SK-N-SH treated with all-trans-retinoic acid at 6 μM for 48 hours (cell line): ENCODE measurements at regions not wholly inside any gene's neighbourhood (a gene's known extent, or its start where the extent isn't known, plus 50 kb on each side); places are given as distances from the start of the nearest gene placed in this dataset.

Experiments used
- ATAC-seq: fragments of 200-7000 bp; cut with Tn5 transposase; 3 replicates; pipeline ENCODE4 v1.9.1; 2020; ENCODE audit warnings: mild to moderate bottlenecking, moderate library complexity
- ARNTL ChIP-seq: fragments of 450-650 bp; formaldehyde crosslinking; IDR thresholded peaks from 2 replicates; pipeline ENCODE4 v1.5.0; 2020; ENCODE audit warnings: low read depth, mild to moderate bottlenecking, moderate library complexity, borderline replicate concordance
- BACH2 ChIP-seq: fragments of 250-450 bp; sonication (Bioruptor Pico); IDR thresholded peaks from 2 replicates; pipeline ENCODE4 v1.9.0; 2021; ENCODE audit warnings: mild to moderate bottlenecking, borderline replicate concordance
- CSDC2 ChIP-seq: fragments of 250-450 bp; sonication (Bioruptor Pico); IDR thresholded peaks from 2 replicates; pipeline ENCODE4 v1.5.0; 2020; ENCODE audit warnings: mild to moderate bottlenecking, moderate library complexity
- CSRNP3 ChIP-seq: fragments of 250-450 bp; sonication (Bioruptor Pico); IDR thresholded peaks from 2 replicates; pipeline ENCODE4 v1.5.1; 2021; ENCODE audit warnings: mild to moderate bottlenecking, moderate library complexity
- ESRRG ChIP-seq: fragments of 250-450 bp; sonication (Bioruptor Pico); IDR thresholded peaks from 2 replicates; pipeline ENCODE4 v1.6.1; 2021; ENCODE audit warnings: mild to moderate bottlenecking
- GLIS3 ChIP-seq: fragments of 250-450 bp; sonication (Bioruptor Pico); IDR thresholded peaks from 2 replicates; pipeline ENCODE4 v1.5.0; 2020; ENCODE audit warnings: mild to moderate bottlenecking, moderate library complexity
- ISL1 ChIP-seq: fragments of 250-450 bp; sonication (Bioruptor Pico); IDR thresholded peaks from 2 replicates; pipeline ENCODE4 v2.1.2; 2022; ENCODE audit warnings: mild to moderate bottlenecking, moderate library complexity
- OSR1 ChIP-seq: fragments of 250-450 bp; sonication (Bioruptor Pico); IDR thresholded peaks from 2 replicates; pipeline ENCODE4 v1.8.0; 2022; ENCODE audit warnings: moderate library complexity, mild to moderate bottlenecking, inconsistent platforms
- POU6F1 ChIP-seq: fragments of 250-450 bp; sonication (Bioruptor Pico); IDR thresholded peaks from 2 replicates; pipeline ENCODE4 v1.8.0; 2021; ENCODE audit warnings: low read depth, mild to moderate bottlenecking, moderate library complexity, borderline replicate concordance
- PPARA ChIP-seq: fragments of 250-450 bp; sonication (Bioruptor Pico); IDR thresholded peaks from 2 replicates; pipeline ENCODE4 v1.5.0; 2020; ENCODE audit warnings: mild to moderate bottlenecking, borderline replicate concordance
- RARB ChIP-seq: fragments of 250-450 bp; sonication (Bioruptor Pico); IDR thresholded peaks from 2 replicates; pipeline ENCODE4 v1.8.0; 2021; ENCODE audit warnings: mild to moderate bottlenecking, moderate library complexity
- SNAI2 ChIP-seq: fragments of 250-450 bp; sonication (Bioruptor Pico); IDR thresholded peaks from 2 replicates; pipeline ENCODE4 v1.5.0; 2020; ENCODE audit warnings: mild to moderate bottlenecking, moderate library complexity
- TCF4 ChIP-seq: fragments of 250-450 bp; sonication (Bioruptor Pico); IDR thresholded peaks from 2 replicates; pipeline ENCODE4 v1.8.0; 2021; ENCODE audit warnings: mild to moderate bottlenecking, moderate library complexity, borderline replicate concordance
- TOX ChIP-seq: fragments of 250-450 bp; sonication (Bioruptor Pico); IDR thresholded peaks from 2 replicates; pipeline ENCODE4 v1.8.0; 2021; ENCODE audit warnings: mild to moderate bottlenecking, moderate library complexity, borderline replicate concordance
- TSHZ2 ChIP-seq: fragments of 250-450 bp; sonication (Bioruptor Pico); IDR thresholded peaks from 2 replicates; pipeline ENCODE4 v1.5.0; 2020; ENCODE audit warnings: mild to moderate bottlenecking, moderate library complexity
- ZC3H10 ChIP-seq: fragments of 250-450 bp; sonication (Bioruptor Pico); IDR thresholded peaks from 2 replicates; pipeline ENCODE4 v1.5.1; 2021; ENCODE audit warnings: mild to moderate bottlenecking, moderate library complexity
- ZNF565 ChIP-seq: fragments of 450-650 bp; formaldehyde crosslinking; conservative IDR thresholded peaks from 2 replicates; pipeline ENCODE4 v1.5.0; 2020; ENCODE audit warnings: low read depth, mild to moderate bottlenecking, moderate library complexity
- ZNF70 ChIP-seq: fragments of 450-650 bp; formaldehyde crosslinking; IDR thresholded peaks from 2 replicates; pipeline ENCODE4 v1.5.0; 2020; ENCODE audit warnings: mild to moderate bottlenecking, moderate library complexity
- ZNF8 ChIP-seq: fragments of 450-650 bp; formaldehyde crosslinking; IDR thresholded peaks from 2 replicates; pipeline ENCODE4 v1.5.0; 2020; ENCODE audit warnings: mild to moderate bottlenecking, moderate library complexity
- TF ChIP-seq, protein P1 (sequence below): fragments of 250-450 bp; sonication (Bioruptor Pico); IDR thresholded peaks from 2 replicates; pipeline ENCODE4 v1.8.0; 2020; ENCODE audit warnings: mild to moderate bottlenecking, moderate library complexity, borderline replicate concordance

GRCh38 chr4:114115526-114115925 is 136.1 kb upstream of the ARSJ start (continued):
- TF ChIP-seq CSRNP3 (CRISPR knock-in tag) (no peak), PPARA (CRISPR knock-in tag) (no peak), GLIS3 (CRISPR knock-in tag) (no peak), ZNF8 (CRISPR knock-in tag) (no peak), TCF4 (CRISPR knock-in tag) (no peak)
- TF ChIP-seq, all 23 proteins: peak for 0

GRCh38 chr4:114116861-114117260 is 137.4 kb upstream of the ARSJ start:
- no peak for TF ChIP-seq GLIS3 (CRISPR knock-in tag)
- no peak for TF ChIP-seq ZNF8 (CRISPR knock-in tag)
- no peak for TF ChIP-seq BACH2 (CRISPR knock-in tag)
- TF ChIP-seq TOX (CRISPR knock-in tag) = no peak
- no peak for TF ChIP-seq ISL1
- no peak for TF ChIP-seq ESRRG
- TF ChIP-seq POU6F1 (CRISPR knock-in tag) = no peak
- no peak for TF ChIP-seq TCF4 (CRISPR knock-in tag)
- TF ChIP-seq, protein P1, sequence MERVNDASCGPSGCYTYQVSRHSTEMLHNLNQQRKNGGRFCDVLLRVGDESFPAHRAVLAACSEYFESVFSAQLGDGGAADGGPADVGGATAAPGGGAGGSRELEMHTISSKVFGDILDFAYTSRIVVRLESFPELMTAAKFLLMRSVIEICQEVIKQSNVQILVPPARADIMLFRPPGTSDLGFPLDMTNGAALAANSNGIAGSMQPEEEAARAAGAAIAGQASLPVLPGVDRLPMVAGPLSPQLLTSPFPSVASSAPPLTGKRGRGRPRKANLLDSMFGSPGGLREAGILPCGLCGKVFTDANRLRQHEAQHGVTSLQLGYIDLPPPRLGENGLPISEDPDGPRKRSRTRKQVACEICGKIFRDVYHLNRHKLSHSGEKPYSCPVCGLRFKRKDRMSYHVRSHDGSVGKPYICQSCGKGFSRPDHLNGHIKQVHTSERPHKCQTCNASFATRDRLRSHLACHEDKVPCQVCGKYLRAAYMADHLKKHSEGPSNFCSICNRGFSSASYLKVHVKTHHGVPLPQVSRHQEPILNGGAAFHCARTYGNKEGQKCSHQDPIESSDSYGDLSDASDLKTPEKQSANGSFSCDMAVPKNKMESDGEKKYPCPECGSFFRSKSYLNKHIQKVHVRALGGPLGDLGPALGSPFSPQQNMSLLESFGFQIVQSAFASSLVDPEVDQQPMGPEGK (CRISPR knock-in tag) = no peak
- TF ChIP-seq PPARA (CRISPR knock-in tag) = no peak
- no peak for TF ChIP-seq CSDC2 (CRISPR knock-in tag)
- TF ChIP-seq OSR1 = no peak
- TF ChIP-seq ZC3H10 (CRISPR knock-in tag) = no peak
- no peak for TF ChIP-seq TSHZ2
- no peak for TF ChIP-seq ZNF70 (CRISPR knock-in tag)
- TF ChIP-seq RARB (CRISPR knock-in tag) = no peak
- no peak for ATAC-seq

DNA sequence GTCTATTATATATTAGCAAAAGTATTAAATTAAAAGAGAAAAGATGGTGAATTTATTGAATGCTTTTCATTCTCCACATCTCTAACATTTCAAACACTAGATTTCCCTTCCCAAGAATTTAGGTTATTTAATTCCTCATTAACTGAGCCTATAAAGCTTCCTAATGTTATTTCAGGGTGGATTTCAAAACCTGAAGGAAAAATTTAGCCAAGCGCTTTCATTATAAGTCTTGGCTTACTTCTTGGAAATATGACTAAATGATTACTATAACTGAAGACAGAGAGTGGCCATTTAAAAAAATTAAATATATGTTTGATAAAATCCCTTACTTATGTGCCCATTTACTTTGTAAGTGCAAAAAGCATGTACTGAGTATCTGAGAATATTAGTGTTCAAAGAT is 141.8 kb upstream of the ARSJ start:
- no peak for ATAC-seq
- no peak for TF ChIP-seq POU6F1 (CRISPR knock-in tag)
- no peak for TF ChIP-seq ZNF8 (CRISPR knock-in tag)
- TF ChIP-seq CSRNP3 (CRISPR knock-in tag) = no peak
- no peak for TF ChIP-seq CSDC2 (CRISPR knock-in tag)
- no peak for TF ChIP-seq ARNTL
- TF ChIP-seq OSR1 = no peak
- no peak for TF ChIP-seq ISL1
- no peak for TF ChIP-seq RARB (CRISPR knock-in tag)
- no peak for TF ChIP-seq GLIS3 (CRISPR knock-in tag)
- TF ChIP-seq ZNF565 (CRISPR knock-in tag) = no peak
- TF ChIP-seq TSHZ2 = no peak
- TF ChIP-seq PPARA (CRISPR knock-in tag) = no peak
- no peak for TF ChIP-seq TCF4 (CRISPR knock-in tag)
- no peak for TF ChIP-seq ESRRG
- no peak for TF ChIP-seq SNAI2
- TF ChIP-seq ZC3H10 (CRISPR knock-in tag) = no peak
- TF ChIP-seq, protein P1 (CRISPR knock-in tag) = no peak
